Activated CD8-positive, alpha-beta T cell treated with anti-CD3 and anti-CD28 coated beads, Interleukin-2, amount 10 ng/mL, durations not matched to agents 7 days and 5 days (primary cell): ENCODE measurements at regions not wholly inside any gene's neighbourhood (a gene's known extent, or its start where the extent isn't known, plus 50 kb on each side); places are given as distances from the start of the nearest gene placed in this dataset.
"Not testable (repeated sequence)": the region's sequence is repeated elsewhere in the genome, so short reads cannot be mapped to it uniquely, and the experiment has no call there.

ENCODE experiments used
- ATAC-seq: fragments of 150-1000 bp; cut with Tn5 transposase; one replicate; pipeline ENCODE4 v1.10.0; 2021; ENCODE audit warnings: moderate library complexity
- CTCF ChIA-PET: fragments of 350-600 bp; sonication (Branson Sonifier 250); formaldehyde crosslinking; loops from one replicate; lab custom pipeline; 2021; ENCODE audit warnings: antibody characterized with exemption; lab: Charles Lee
- POLR2A ChIA-PET: fragments of 350-600 bp; sonication (Branson Sonifier 250); formaldehyde crosslinking; loops from one replicate; lab custom pipeline; 2021; ENCODE audit warnings: antibody characterized with exemption; lab: Charles Lee
- DNase-seq: peaks from one replicate; pipeline ENCODE4 v3.0.0-alpha.2; 2020
- H3K27ac Mint-ChIP-seq: one replicate; pipeline ENCODE4 v1.8.0; 2021; ENCODE audit warnings: mild to moderate bottlenecking, mixed read lengths
- H3K27me3 Mint-ChIP-seq: one replicate; pipeline ENCODE4 v1.8.0; 2021; ENCODE audit warnings: low read depth, mixed read lengths
- H3K36me3 Mint-ChIP-seq: one replicate; pipeline ENCODE4 v1.8.0; 2021; ENCODE audit warnings: low read depth, mixed read lengths
- H3K4me1 Mint-ChIP-seq: one replicate; pipeline ENCODE4 v1.8.0; 2021; ENCODE audit warnings: low read depth, mixed read lengths
- H3K4me3 Mint-ChIP-seq: one replicate; pipeline ENCODE4 v1.8.0; 2021; ENCODE audit warnings: mild to moderate bottlenecking, mixed read lengths
- H3K9me3 Mint-ChIP-seq: one replicate; pipeline ENCODE4 v1.8.0; 2022; ENCODE audit warnings: mixed read lengths; ENCODE audit not compliant: insufficient read depth

- POLR2A ChIA-PET, CTCF ChIA-PET, H3K27ac Mint-ChIP-seq, DNase-seq, H3K27me3 Mint-ChIP-seq, H3K36me3 Mint-ChIP-seq, H3K4me3 Mint-ChIP-seq, ATAC-seq, H3K9me3 Mint-ChIP-seq, H3K4me1 Mint-ChIP-seq: not testable (repeated sequence)
These were observed 848.9 kb downstream of the MCTP2 start for GRCh38 chr15:95080228-95080627.

GRCh38 chr15:95085056-95085455 lies 853.7 kb downstream of the MCTP2 start:
- Mint-ChIP-seq H3K27ac (no peak overlapping the region), H3K9me3 (no peaks in the 10 kb centered on the region), H3K27me3 (no peaks in the 10 kb centered on the region), H3K4me3 (no peak overlapping the region), H3K36me3 (no peaks in the 10 kb centered on the region), H3K4me1 (no peaks in the 10 kb centered on the region)
- POLR2A ChIA-PET: no interaction called here
- CTCF ChIA-PET: no interaction called here
- DNase-seq: no peak
- ATAC-seq: no peak

- no peak for DNase-seq
- H3K4me3 Mint-ChIP-seq: no peak overlapping the region
These were observed 855.3 kb downstream of the MCTP2 start for GRCh38 chr15:95086531-95087252.

GRCh38 chr15:95087253-95087609 lies 855.9 kb downstream of the MCTP2 start:
- DNase-seq (no peak), ATAC-seq (no peak)
- ChIA-PET POLR2A (no interaction called here), CTCF (no interaction called here)
- H3K36me3 Mint-ChIP-seq: no peaks in the 10 kb centered on the region
- no peak overlapping the region for H3K4me3 Mint-ChIP-seq
- no peaks in the 10 kb centered on the region for H3K9me3 Mint-ChIP-seq
- H3K4me1 Mint-ChIP-seq: no peaks in the 10 kb centered on the region
- H3K27me3 Mint-ChIP-seq: no peaks in the 10 kb centered on the region
- H3K27ac Mint-ChIP-seq: no peak overlapping the region

More at GRCh38 chr15:95086531-95087252, 855.3 kb downstream of the MCTP2 start:
- Mint-ChIP-seq H3K36me3 (no peaks in the 10 kb centered on the region), H3K4me1 (no peaks in the 10 kb centered on the region), H3K9me3 (no peaks in the 10 kb centered on the region), H3K27me3 (no peaks in the 10 kb centered on the region), H3K27ac (no peak overlapping the region)
- ChIA-PET POLR2A (no interaction called here), CTCF (no interaction called here)
- ATAC-seq: no peak

- no peak for ATAC-seq
- no peak for DNase-seq
- Mint-ChIP-seq H3K4me3 (no peak overlapping the region), H3K27me3 (no peaks in the 10 kb centered on the region), H3K9me3 (no peaks in the 10 kb centered on the region), H3K36me3 (no peaks in the 10 kb centered on the region), H3K27ac (no peak overlapping the region), H3K4me1 (no peaks in the 10 kb centered on the region)
- POLR2A ChIA-PET: no interaction called here
- CTCF ChIA-PET: no interaction called here
These were observed 860.1 kb downstream of the MCTP2 start for GRCh38 chr15:95091444-95091843.

- Mint-ChIP-seq H3K4me1 (no peaks in the 10 kb centered on the region), H3K27me3 (no peaks in the 10 kb centered on the region), H3K9me3 (no peaks in the 10 kb centered on the region), H3K27ac (no peak overlapping the region), H3K4me3 (no peak overlapping the region), H3K36me3 (no peaks in the 10 kb centered on the region)
- POLR2A ChIA-PET: no interaction called here
- CTCF ChIA-PET: no interaction called here
- ATAC-seq (no peak), DNase-seq (no peak)
These were observed 863.9 kb downstream of the MCTP2 start for GRCh38 chr15:95095250-95095649.

- Mint-ChIP-seq H3K9me3 (no peaks in the 10 kb centered on the region), H3K36me3 (no peaks in the 10 kb centered on the region), H3K4me3 (no peak overlapping the region), H3K27me3 (no peaks in the 10 kb centered on the region), H3K4me1 (no peaks in the 10 kb centered on the region), H3K27ac (no peak overlapping the region)
- ChIA-PET POLR2A (no interaction called here), CTCF (no interaction called here)
- no peak for DNase-seq
- no peak for ATAC-seq
These were observed 865.3 kb downstream of the MCTP2 start for GRCh38 chr15:95096651-95097050.

GRCh38 chr15:95097361-95097760 lies 866.0 kb downstream of the MCTP2 start:
- Mint-ChIP-seq H3K36me3 (no peaks in the 10 kb centered on the region), H3K4me1 (no peaks in the 10 kb centered on the region), H3K27me3 (no peaks in the 10 kb centered on the region), H3K4me3 (no peak overlapping the region), H3K27ac (no peak overlapping the region), H3K9me3 (no peaks in the 10 kb centered on the region)
- POLR2A ChIA-PET: no interaction called here
- CTCF ChIA-PET: no interaction called here
- no peak for DNase-seq
- no peak for ATAC-seq

- H3K36me3 Mint-ChIP-seq: no peaks in the 10 kb centered on the region
- H3K27ac Mint-ChIP-seq: no peak overlapping the region
- H3K27me3 Mint-ChIP-seq: no peaks in the 10 kb centered on the region
- DNase-seq (no peak), ATAC-seq (no peak)
- H3K9me3 Mint-ChIP-seq: no peaks in the 10 kb centered on the region
- no peak overlapping the region for H3K4me3 Mint-ChIP-seq
- H3K4me1 Mint-ChIP-seq: no peaks in the 10 kb centered on the region
- CTCF ChIA-PET: no interaction called here
- POLR2A ChIA-PET: no interaction called here
These were observed 873.9 kb downstream of the MCTP2 start for GRCh38 chr15:95105229-95105628.

GRCh38 chr15:95106801-95107200 lies 875.4 kb downstream of the MCTP2 start:
- ATAC-seq: no peak
- ChIA-PET CTCF (no interaction called here), POLR2A (no interaction called here)
- no peaks in the 10 kb centered on the region for H3K36me3 Mint-ChIP-seq
- no peak overlapping the region for H3K4me3 Mint-ChIP-seq
- no peak overlapping the region for H3K27ac Mint-ChIP-seq
- no peaks in the 10 kb centered on the region for H3K9me3 Mint-ChIP-seq
- no peaks in the 10 kb centered on the region for H3K4me1 Mint-ChIP-seq
- no peak for DNase-seq
- H3K27me3 Mint-ChIP-seq: no peaks in the 10 kb centered on the region

- no peak for ATAC-seq
- Mint-ChIP-seq H3K36me3 (no peaks in the 10 kb centered on the region), H3K27ac (no peak overlapping the region), H3K9me3 (no peaks in the 10 kb centered on the region), H3K27me3 (no peaks in the 10 kb centered on the region), H3K4me3 (no peak overlapping the region), H3K4me1 (no peaks in the 10 kb centered on the region)
- DNase-seq: no peak
- CTCF ChIA-PET: no interaction called here
- POLR2A ChIA-PET: no interaction called here
These were observed 877.3 kb downstream of the MCTP2 start for GRCh38 chr15:95108673-95109072.

- Mint-ChIP-seq H3K36me3 (no peaks in the 10 kb centered on the region), H3K4me3 (no peak overlapping the region), H3K27ac (no peak overlapping the region), H3K9me3 (no peaks in the 10 kb centered on the region), H3K4me1 (no peaks in the 10 kb centered on the region), H3K27me3 (no peaks in the 10 kb centered on the region)
- DNase-seq (no peak), ATAC-seq (no peak)
- POLR2A ChIA-PET: no interaction called here
- CTCF ChIA-PET: no interaction called here
These were observed 880.6 kb downstream of the MCTP2 start for GRCh38 chr15:95111969-95112368.

GRCh38 chr15:95113041-95113440 lies 881.7 kb downstream of the MCTP2 start:
- Mint-ChIP-seq H3K27me3 (no peaks in the 10 kb centered on the region), H3K4me3 (no peak overlapping the region), H3K27ac (no peak overlapping the region), H3K4me1 (no peaks in the 10 kb centered on the region), H3K36me3 (no peaks in the 10 kb centered on the region), H3K9me3 (no peaks in the 10 kb centered on the region)
- DNase-seq: no peak
- ChIA-PET CTCF (no interaction called here), POLR2A (no interaction called here)
- no peak for ATAC-seq
